ENCODE measurements at regions not wholly inside any gene's neighbourhood (a gene's known extent, or its start where the extent isn't known, plus 50 kb on each side); places are given as distances from the start of the nearest gene placed in this dataset.
A peak's percentile ranks its signal among the peaks of the same experiment; 100 is the strongest.

DNA sequence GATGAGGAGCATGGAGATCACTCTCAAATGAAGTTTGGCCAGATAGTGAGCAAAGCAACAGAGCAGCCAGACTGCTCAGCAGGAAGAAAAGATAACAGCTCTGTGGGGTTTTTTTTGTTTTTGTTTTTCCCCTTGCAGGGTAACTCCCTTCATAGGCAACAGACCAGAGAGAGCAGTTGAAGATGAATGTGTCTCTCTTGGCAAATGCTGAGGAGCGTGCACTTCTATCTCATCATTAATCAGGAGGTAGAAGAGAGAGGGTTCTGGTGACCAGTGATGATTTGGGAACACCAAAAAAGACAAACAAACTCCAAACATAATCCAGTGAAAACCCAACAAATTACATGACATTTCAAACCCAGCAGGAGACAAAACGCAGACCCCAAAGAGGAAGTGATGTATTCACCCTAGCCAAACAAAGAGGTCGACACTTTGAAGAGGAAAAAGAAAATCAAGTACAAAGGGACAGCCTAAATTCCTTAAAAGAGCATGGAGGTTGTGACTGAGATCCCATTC is 66.2 kb upstream of the RREB1 start:
- Histone ChIP-seq H3K36me3 (ENCODE audit: control insufficient read depth, insufficient read depth, low read length) (no peaks in the 10 kb centered on the region), H3K4ac (ENCODE audit: low read depth, low read length) (no peak overlapping the region), H3K9ac (ENCODE audit: low read length) (peak overlapping the region; percentile 8), H3K79me1 (ENCODE audit: low read length) (no peaks in the 10 kb centered on the region), H3K23ac (ENCODE audit: low read length) (no peak overlapping the region), H3K4me1 (ENCODE audit: control insufficient read depth, low read depth, low read length) (peaks cover 13% of the 10 kb centered on the region), H2BK15ac (replicated peaks; ENCODE audit: low read depth) (no peak overlapping the region), H3K27me3 (ENCODE audit: insufficient read depth, low read length, poor library complexity) (no peaks in the 10 kb centered on the region), H3K79me2 (ENCODE audit: control insufficient read depth, insufficient read depth, low read length) (no peaks in the 10 kb centered on the region), H3K56ac (ENCODE audit: low read length) (peak overlapping the region; percentile 61), H3K4me2 (ENCODE audit: low read length) (no peak overlapping the region), H4K5ac (ENCODE audit: low read length) (peak overlapping the region; percentile 82), H3K18ac (ENCODE audit: low read length) (peak overlapping the region; percentile 42), H2AK5ac (ENCODE audit: low read length) (peak overlapping the region; percentile 79), H4K8ac (ENCODE audit: low read depth, low read length) (peak overlapping the region; percentile 7), H2BK5ac (ENCODE audit: low read length) (peak overlapping the region; percentile 86), H3K4me3 (ENCODE audit: low read length) (no peak overlapping the region), H3K27ac (ENCODE audit: low read depth, low read length) (peak overlapping the region; percentile 91), H2BK120ac (ENCODE audit: low read depth, low read length) (peak overlapping the region; percentile 96)
- peak; percentile 92 for DNase-seq
- WGBS (ENCODE audit: extremely low coverage, insufficient coverage, low lambda C conversion rate): no CpG with 5 or more reads among the region's 3 CpGs

DNA sequence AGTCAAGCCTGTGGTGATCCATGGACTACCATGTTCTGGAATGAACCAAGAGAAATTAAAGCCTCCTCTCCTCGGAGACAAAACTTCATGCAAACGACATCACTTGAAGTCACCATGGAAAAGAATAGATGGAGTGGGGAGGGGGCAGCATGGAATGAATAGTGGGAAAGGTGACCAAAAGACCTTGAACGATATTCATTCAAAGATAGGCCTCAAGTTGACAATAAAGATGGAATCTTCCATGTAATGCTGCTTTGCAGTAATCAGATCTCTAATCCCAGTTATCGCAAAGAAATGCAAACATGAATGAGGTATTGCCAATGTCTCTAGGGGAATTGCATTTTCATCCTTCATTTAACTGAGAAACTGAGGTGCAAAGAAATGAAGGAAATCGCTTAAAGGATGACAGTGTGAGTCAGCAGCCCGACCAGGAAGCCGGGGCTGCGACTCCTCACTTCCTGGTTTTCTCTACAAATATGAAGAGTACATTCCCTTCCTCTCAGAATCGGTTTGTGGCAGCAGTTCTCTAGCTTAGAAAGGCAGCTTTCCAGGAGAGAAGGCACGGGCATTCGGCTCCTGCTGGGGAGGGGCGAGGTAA is 65.6 kb upstream of the RREB1 start:
- peak overlapping the region; percentile 86 for H2BK5ac ChIP-seq (ENCODE audit: low read length)
- H2BK15ac ChIP-seq (replicated peaks; ENCODE audit: low read depth): no peak overlapping the region
- H2AK5ac ChIP-seq (ENCODE audit: low read length): peak overlapping the region; percentile 79
- no peaks in the 10 kb centered on the region for H3K79me2 ChIP-seq (ENCODE audit: control insufficient read depth, insufficient read depth, low read length)
- H3K9ac ChIP-seq (ENCODE audit: low read length): peak overlapping the region; percentile 8
- peak overlapping the region; percentile 7 for H4K8ac ChIP-seq (ENCODE audit: low read depth, low read length)
- H3K23ac ChIP-seq (ENCODE audit: low read length): no peak overlapping the region
- H3K4me2 ChIP-seq (ENCODE audit: low read length): no peak overlapping the region
- H3K27ac ChIP-seq (ENCODE audit: low read depth, low read length): peak overlapping the region; percentile 91
- DNase-seq: peak; percentile 50
- no peaks in the 10 kb centered on the region for H3K79me1 ChIP-seq (ENCODE audit: low read length)
- peak overlapping the region; percentile 38 for H3K4ac ChIP-seq (ENCODE audit: low read depth, low read length)
- no peaks in the 10 kb centered on the region for H3K27me3 ChIP-seq (ENCODE audit: insufficient read depth, low read length, poor library complexity)
- H3K56ac ChIP-seq (ENCODE audit: low read length): peak overlapping the region; percentile 61
- H3K36me3 ChIP-seq (ENCODE audit: control insufficient read depth, insufficient read depth, low read length): no peaks in the 10 kb centered on the region
- peak overlapping the region; percentile 96 for H2BK120ac ChIP-seq (ENCODE audit: low read depth, low read length)
- peaks cover 13% of the 10 kb centered on the region for H3K4me1 ChIP-seq (ENCODE audit: control insufficient read depth, low read depth, low read length)
- peak overlapping the region; percentile 82 for H4K5ac ChIP-seq (ENCODE audit: low read length)
- no peak overlapping the region for H3K4me3 ChIP-seq (ENCODE audit: low read length)
- peak overlapping the region; percentile 42 for H3K18ac ChIP-seq (ENCODE audit: low read length)
- no CpG with 5 or more reads among the region's 12 CpGs for WGBS (ENCODE audit: extremely low coverage, insufficient coverage, low lambda C conversion rate)

DNA sequence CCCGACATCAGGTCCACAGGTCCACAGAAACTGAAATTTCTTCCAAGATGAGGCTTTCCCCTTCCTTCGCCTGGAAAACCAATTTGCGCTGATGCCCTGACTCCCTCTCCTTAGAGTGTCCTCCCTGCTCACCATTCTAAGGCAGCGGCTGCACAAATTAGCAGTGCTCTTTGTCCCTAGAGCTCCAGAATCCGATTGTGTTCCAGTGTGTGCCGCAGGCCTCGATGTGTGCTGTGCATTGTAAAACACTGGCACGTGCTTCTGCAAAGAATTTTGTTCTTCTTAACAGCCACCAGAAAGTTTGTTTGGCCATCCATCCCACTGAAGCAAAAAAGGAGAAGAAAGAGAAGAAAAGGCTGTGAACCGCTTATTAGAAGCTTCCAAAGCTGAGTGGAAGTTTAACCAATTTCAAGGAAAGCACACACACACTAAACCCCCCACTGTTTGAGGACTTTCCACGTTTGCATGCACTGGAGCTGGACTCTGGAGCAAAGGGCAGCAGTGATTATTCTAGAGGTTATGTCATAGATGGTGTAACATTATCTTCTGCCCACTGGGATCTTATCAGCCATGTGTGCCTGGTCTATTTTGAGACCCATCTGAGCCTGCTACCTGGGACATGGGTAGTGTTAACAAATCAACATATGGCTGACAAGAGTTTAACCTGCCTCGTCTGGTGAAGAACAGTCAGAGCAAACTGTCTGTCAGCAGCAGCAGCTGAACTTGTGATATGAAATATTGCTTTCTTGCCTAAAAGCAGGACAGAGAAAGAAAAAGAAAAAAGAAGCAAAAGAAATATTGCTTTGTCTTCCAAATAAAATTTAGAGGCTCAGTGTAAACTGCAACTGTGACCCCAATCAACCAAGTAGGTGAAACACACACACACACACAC is 64.9 kb upstream of the RREB1 start:
- H3K4ac ChIP-seq (ENCODE audit: low read depth, low read length): peak overlapping the region; percentile 38
- peak; percentile 65 for DNase-seq
- peak overlapping the region; percentile 28 for H2BK15ac ChIP-seq (replicated peaks; ENCODE audit: low read depth)
- H2AK5ac ChIP-seq (ENCODE audit: low read length): no peak overlapping the region
- peak overlapping the region; percentile 86 for H2BK5ac ChIP-seq (ENCODE audit: low read length)
- WGBS (ENCODE audit: extremely low coverage, insufficient coverage, low lambda C conversion rate): no CpG with 5 or more reads among the region's 11 CpGs
- H4K8ac ChIP-seq (ENCODE audit: low read depth, low read length): no peak overlapping the region
- H3K36me3 ChIP-seq (ENCODE audit: control insufficient read depth, insufficient read depth, low read length): no peaks in the 10 kb centered on the region
- peaks cover 13% of the 10 kb centered on the region for H3K4me1 ChIP-seq (ENCODE audit: control insufficient read depth, low read depth, low read length)
- H3K56ac ChIP-seq (ENCODE audit: low read length): peak overlapping the region; percentile 12
- H2BK120ac ChIP-seq (ENCODE audit: low read depth, low read length): peak overlapping the region; percentile 96
- peak overlapping the region; percentile 91 for H3K27ac ChIP-seq (ENCODE audit: low read depth, low read length)
- no peaks in the 10 kb centered on the region for H3K79me2 ChIP-seq (ENCODE audit: control insufficient read depth, insufficient read depth, low read length)
- H3K9ac ChIP-seq (ENCODE audit: low read length): no peak overlapping the region
- H3K27me3 ChIP-seq (ENCODE audit: insufficient read depth, low read length, poor library complexity): no peaks in the 10 kb centered on the region
- H3K79me1 ChIP-seq (ENCODE audit: low read length): no peaks in the 10 kb centered on the region
- peak overlapping the region; percentile 42 for H3K18ac ChIP-seq (ENCODE audit: low read length)
- H4K5ac ChIP-seq (ENCODE audit: low read length): no peak overlapping the region
- H3K4me2 ChIP-seq (ENCODE audit: low read length): no peak overlapping the region
- H3K23ac ChIP-seq (ENCODE audit: low read length): no peak overlapping the region
- H3K4me3 ChIP-seq (ENCODE audit: low read length): no peak overlapping the region

DNA sequence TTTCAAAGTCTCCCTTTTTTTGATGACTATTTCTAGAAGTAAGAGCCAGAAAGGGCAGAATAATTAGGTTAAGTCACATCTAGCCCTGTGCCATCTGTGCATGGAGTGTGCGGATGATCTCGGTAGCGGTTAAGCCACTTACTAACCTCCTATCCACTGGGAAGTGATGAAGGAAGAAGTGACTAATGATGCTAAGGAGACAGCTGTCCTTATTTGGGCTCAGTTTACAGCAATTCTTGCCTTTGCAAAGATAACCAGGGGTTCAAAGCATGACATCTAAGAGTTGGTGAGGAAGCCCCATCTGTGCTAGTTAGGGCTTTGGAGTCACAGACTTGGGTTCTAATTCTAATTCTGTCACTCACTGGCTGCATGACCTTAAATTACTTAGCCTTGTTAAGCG is 62.4 kb upstream of the RREB1 start:
- Histone ChIP-seq H3K23ac (ENCODE audit: low read length) (no peak overlapping the region), H3K4ac (ENCODE audit: low read depth, low read length) (peak overlapping the region; percentile 11), H3K36me3 (ENCODE audit: control insufficient read depth, insufficient read depth, low read length) (no peaks in the 10 kb centered on the region), H3K18ac (ENCODE audit: low read length) (no peak overlapping the region), H4K8ac (ENCODE audit: low read depth, low read length) (no peak overlapping the region), H3K4me1 (ENCODE audit: control insufficient read depth, low read depth, low read length) (peaks cover 13% of the 10 kb centered on the region), H3K4me2 (ENCODE audit: low read length) (no peak overlapping the region), H3K9ac (ENCODE audit: low read length) (no peak overlapping the region), H4K5ac (ENCODE audit: low read length) (no peak overlapping the region), H2AK5ac (ENCODE audit: low read length) (no peak overlapping the region), H3K56ac (ENCODE audit: low read length) (no peak overlapping the region), H3K27ac (ENCODE audit: low read depth, low read length) (no peak overlapping the region), H2BK15ac (replicated peaks; ENCODE audit: low read depth) (no peak overlapping the region), H3K4me3 (ENCODE audit: low read length) (no peak overlapping the region), H2BK120ac (ENCODE audit: low read depth, low read length) (no peak overlapping the region), H3K27me3 (ENCODE audit: insufficient read depth, low read length, poor library complexity) (no peaks in the 10 kb centered on the region), H2BK5ac (ENCODE audit: low read length) (no peak overlapping the region), H3K79me2 (ENCODE audit: control insufficient read depth, insufficient read depth, low read length) (no peaks in the 10 kb centered on the region), H3K79me1 (ENCODE audit: low read length) (no peaks in the 10 kb centered on the region)
- WGBS (ENCODE audit: extremely low coverage, insufficient coverage, low lambda C conversion rate): no CpG with 5 or more reads among the region's 4 CpGs
- no peak for DNase-seq

DNA sequence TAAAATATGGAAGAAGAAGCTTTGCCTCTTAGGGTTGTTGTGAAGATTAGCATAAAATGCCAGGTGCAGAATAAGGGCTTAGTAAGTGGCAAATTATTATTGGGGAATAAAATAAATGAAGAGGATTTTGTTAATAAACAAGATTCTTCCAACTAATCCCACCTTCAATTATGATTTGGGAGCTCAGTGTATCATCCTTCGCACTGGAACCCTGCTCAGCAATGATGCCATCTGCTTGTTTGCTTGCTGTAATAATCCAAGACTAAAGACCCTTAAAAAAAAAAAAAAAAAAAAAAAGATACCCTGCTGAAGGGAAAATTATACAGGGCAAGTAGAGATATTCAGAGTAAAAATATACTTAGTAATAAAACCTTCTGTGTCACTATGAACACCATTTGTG is 62.0 kb upstream of the RREB1 start:
- no peaks in the 10 kb centered on the region for H3K27me3 ChIP-seq (ENCODE audit: insufficient read depth, low read length, poor library complexity)
- no peak overlapping the region for H2AK5ac ChIP-seq (ENCODE audit: low read length)
- no peak overlapping the region for H3K9ac ChIP-seq (ENCODE audit: low read length)
- no peak overlapping the region for H2BK5ac ChIP-seq (ENCODE audit: low read length)
- H3K18ac ChIP-seq (ENCODE audit: low read length): no peak overlapping the region
- H3K23ac ChIP-seq (ENCODE audit: low read length): no peak overlapping the region
- H3K79me1 ChIP-seq (ENCODE audit: low read length): no peaks in the 10 kb centered on the region
- H2BK120ac ChIP-seq (ENCODE audit: low read depth, low read length): no peak overlapping the region
- no peak overlapping the region for H3K56ac ChIP-seq (ENCODE audit: low read length)
- no peak overlapping the region for H3K27ac ChIP-seq (ENCODE audit: low read depth, low read length)
- peaks cover 13% of the 10 kb centered on the region for H3K4me1 ChIP-seq (ENCODE audit: control insufficient read depth, low read depth, low read length)
- H3K79me2 ChIP-seq (ENCODE audit: control insufficient read depth, insufficient read depth, low read length): no peaks in the 10 kb centered on the region
- DNase-seq: no peak
- no peak overlapping the region for H3K4me2 ChIP-seq (ENCODE audit: low read length)
- H4K8ac ChIP-seq (ENCODE audit: low read depth, low read length): no peak overlapping the region
- H2BK15ac ChIP-seq (replicated peaks; ENCODE audit: low read depth): no peak overlapping the region
- no peak overlapping the region for H3K4ac ChIP-seq (ENCODE audit: low read depth, low read length)
- no CpG with 5 or more reads among the region's 1 CpG for WGBS (ENCODE audit: extremely low coverage, insufficient coverage, low lambda C conversion rate)
- H4K5ac ChIP-seq (ENCODE audit: low read length): no peak overlapping the region
- H3K36me3 ChIP-seq (ENCODE audit: control insufficient read depth, insufficient read depth, low read length): no peaks in the 10 kb centered on the region
- no peak overlapping the region for H3K4me3 ChIP-seq (ENCODE audit: low read length)

Data from mesendoderm (in vitro differentiated cells).